DMS 273 (cell line): ENCODE measurements at regions not wholly inside any gene's neighbourhood (a gene's known extent, or its start where the extent isn't known, plus 50 kb on each side); places are given as distances from the start of the nearest gene placed in this dataset.

Experiments used
- DNase-seq: peaks from one replicate; lab custom pipeline; 2025; ENCODE audit not compliant: unreplicated experiment; lab: John Stamatoyannopoulos, UW

- no peak for DNase-seq
These were observed 52.3 kb upstream of the KLHL25 start for GRCh38 chr15:85847031-85847430.

- DNase-seq = no peak
These were observed 55.2 kb upstream of the KLHL25 start for GRCh38 chr15:85849946-85850345.

GRCh38 chr15:85852969-85853368 is 58.2 kb upstream of the KLHL25 start:
- no peak for DNase-seq

- peak; percentile 81 for DNase-seq
These were observed 59.8 kb upstream of the KLHL25 start for GRCh38 chr15:85854345-85855097.

GRCh38 chr15:85858586-85859375 is 64.1 kb upstream of the KLHL25 start:
- peak; percentile 88 for DNase-seq

- no peak for DNase-seq
These were observed 64.9 kb upstream of the KLHL25 start for GRCh38 chr15:85859671-85860070.

GRCh38 chr15:85860394-85861161 is 65.9 kb upstream of the KLHL25 start:
- no peak for DNase-seq

GRCh38 chr15:85865070-85865684 is 70.5 kb upstream of the KLHL25 start:
- DNase-seq = peak; percentile 85

- DNase-seq = no peak
These were observed 72.5 kb upstream of the KLHL25 start for GRCh38 chr15:85867250-85867649.

- no peak for DNase-seq
These were observed 74.4 kb upstream of the KLHL25 start for GRCh38 chr15:85869124-85869523.

GRCh38 chr15:85870216-85871014 is 75.7 kb upstream of the KLHL25 start:
- DNase-seq = peak; percentile 35

- DNase-seq = no peak
These were observed 76.8 kb upstream of the KLHL25 start for GRCh38 chr15:85871545-85871944.

GRCh38 chr15:85872125-85872524 is 77.4 kb upstream of the KLHL25 start:
- no peak for DNase-seq

GRCh38 chr15:85874236-85874635 is 79.5 kb upstream of the KLHL25 start:
- no peak for DNase-seq

- DNase-seq = no peak
These were observed 81.0 kb upstream of the KLHL25 start for GRCh38 chr15:85875756-85876155.

- peak; percentile 24 for DNase-seq
These were observed 84.1 kb upstream of the KLHL25 start for GRCh38 chr15:85878828-85879225.

- DNase-seq = peak; percentile 68
These were observed 84.8 kb upstream of the KLHL25 start for GRCh38 chr15:85879334-85880163.

- DNase-seq = peak; percentile 56
These were observed 85.9 kb upstream of the KLHL25 start for GRCh38 chr15:85880501-85881190.

GRCh38 chr15:85886309-85886811 is 91.6 kb upstream of the KLHL25 start:
- DNase-seq = peak; percentile 98
